Transverse colon (tissue), 4 donors: ENCODE measurements at regions not wholly inside any gene's neighbourhood (a gene's known extent, or its start where the extent isn't known, plus 50 kb on each side); places are given as distances from the start of the nearest gene placed in this dataset.

ENCODE experiments used
- DNase-seq: peaks from one replicate; pipeline ENCODE4 v3.0.0-alpha.2; 2019
- H3K27ac ChIP-seq, 4 donors: fragments of 200-600 bp; sonication (generic); 2 replicates each; pipeline ENCODE4 v1.5.1; 2016 to 2018; ENCODE audit warnings: inconsistent platforms in 4 of 4
- H3K27me3 ChIP-seq: fragments of 200-600 bp; sonication (generic); 2 replicates; pipeline ENCODE4 v1.5.1; 2017; ENCODE audit warnings: inconsistent platforms
- H3K36me3 ChIP-seq, 4 donors: fragments of 200-600 bp; sonication (generic); 2 replicates each; pipeline ENCODE4 v1.5.1; 2017 to 2019; ENCODE audit warnings: inconsistent platforms in 4 of 4
- H3K4me1 ChIP-seq, 4 donors: fragments of 200-600 bp; sonication (generic); 2 replicates each; pipeline ENCODE4 v1.5.1; 2017 to 2020; ENCODE audit warnings: inconsistent platforms in 4 of 4
- H3K4me3 ChIP-seq, 4 donors: fragments of 200-600 bp; sonication (generic); 1 replicate in 1 of 4; 2 replicates in 3 of 4; pipeline versions ENCODE4 v1.5.1 to v1.6.1; 2017 to 2019; ENCODE audit warnings: inconsistent platforms in 4 of 4
- H3K9me3 ChIP-seq, 2 donors: fragments of 200-600 bp; sonication (generic); 2 replicates each; pipeline ENCODE4 v1.5.1; 2017 to 2019; ENCODE audit warnings: inconsistent platforms in 2 of 2
- CTCF ChIP-seq, 5 experiments: fragments of 200-600 bp in 3 of 5; fragments of 450-650 bp in 2 of 5; sonication (generic) in 3 of 5; IDR thresholded peaks; 1 replicate in 2 of 5; 2 replicates in 3 of 5; pipeline ENCODE4 v1.5.1; 2016 to 2017; ENCODE audit warnings: antibody characterized with exemption in 5 of 5, inconsistent platforms in 3 of 5, mild to moderate bottlenecking in 2 of 5, moderate library complexity in 1 of 5
- EP300 ChIP-seq: sonication (generic); formaldehyde crosslinking; IDR thresholded peaks from one replicate; pipeline ENCODE4 v1.6.1; 2017; ENCODE audit warnings: antibody characterized with exemption, low read depth
- POLR2A ChIP-seq: fragments of 450-650 bp; IDR thresholded peaks from one replicate; pipeline ENCODE4 v1.6.1; 2016; ENCODE audit warnings: antibody characterized with exemption, mild to moderate bottlenecking, moderate library complexity
- POLR2AphosphoS5 ChIP-seq, 3 donors: sonication (generic); formaldehyde crosslinking; IDR thresholded peaks; one replicate each; pipeline ENCODE4 v1.6.1; 2016; ENCODE audit warnings: antibody characterized with exemption in 3 of 3
- WGBS, 2 donors: methylation state at CpG; one replicate each; pipeline ENCODE4 v1.1.5; 2018; ENCODE audit warnings: low coverage in 1 of 2; 5-methylcytosine and 5-hydroxymethylcytosine counted together
- in situ Hi-C, 4 donors: fragments of 200-750 bp; cut with MboI; loops; one replicate each; pipeline versions ENCODE4 v1.15.0 to v1.15.1; 2017; ENCODE audit warnings: low sequenced_read_pairs in 3 of 4, low pct_ligation_motif_present in 1 of 4, low pct_unique_long_range_greater_than_20kb in 1 of 4
- intact Hi-C: fragments of 100-400 bp; cut with DNase I; formaldehyde crosslinking; loops from one replicate; pipeline ENCODE4 v1.15.1; 2023; ENCODE audit warnings: low total_unique reads

GRCh38 chr12:18823461-18823860 is 85.5 kb downstream of the CAPZA3 start:
- in situ Hi-C loops: no loop called here
- 86 to 89% methylated on average over 1 of the region's 1 CpG for WGBS, 2 donors
- Histone ChIP-seq H3K36me3 (no peaks in the 10 kb centered on the region), H3K9me3 (no peaks in the 10 kb centered on the region), H3K27ac (no peak overlapping the region), H3K27me3 (no peaks in the 10 kb centered on the region), H3K4me3 (no peak overlapping the region), H3K4me1 (peaks cover 0 to 5% (median 0%) of the 10 kb centered on the region in 4 donors)
- intact Hi-C loops: no loop called here
- DNase-seq: no peak
- no peak for TF ChIP-seq CTCF (IDR thresholded peaks at IDR 0.05)
- TF ChIP-seq POLR2A: no peak
- no peak for TF ChIP-seq POLR2AphosphoS5 (IDR thresholded peaks at IDR 0.05)
- TF ChIP-seq EP300: no peak

GRCh38 chr12:18824287-18824686 is 86.4 kb downstream of the CAPZA3 start:
- Histone ChIP-seq H3K36me3 (no peaks in the 10 kb centered on the region), H3K9me3 (peaks cover 0 to 4% of the 10 kb centered on the region in 2 donors), H3K27me3 (no peaks in the 10 kb centered on the region), H3K27ac (no peak overlapping the region), H3K4me1 (no peaks in the 10 kb centered on the region), H3K4me3 (no peak overlapping the region)
- WGBS, 2 donors: 72 to 76% methylated on average over 6 to 11 of the region's 11 CpGs
- intact Hi-C loops (no loop called here), in situ Hi-C loops (no loop called here)
- no peak for DNase-seq
- TF ChIP-seq POLR2A (no peak), POLR2AphosphoS5 (IDR thresholded peaks at IDR 0.05) (no peak), CTCF (IDR thresholded peaks at IDR 0.05) (no peak), EP300 (no peak)

- in situ Hi-C loops (no loop called here), intact Hi-C loops (no loop called here)
- 78 to 86% methylated on average over 1 to 2 of the region's 2 CpGs for WGBS, 2 donors
These were observed 87.2 kb downstream of the CAPZA3 start for GRCh38 chr12:18825138-18825537.

GRCh38 chr12:18827913-18828312 is 90.0 kb downstream of the CAPZA3 start:
- H3K4me1 ChIP-seq: no peaks in the 10 kb centered on the region
- H3K27ac ChIP-seq: no peak overlapping the region
- TF ChIP-seq EP300: no peak
- no peak for TF ChIP-seq CTCF (IDR thresholded peaks at IDR 0.05)
- H3K9me3 ChIP-seq: peaks cover 0 to 5% of the 10 kb centered on the region in 2 donors
- WGBS, 2 donors: 78 to 80% methylated on average over 2 of the region's 2 CpGs
- intact Hi-C loops (no loop called here), in situ Hi-C loops (no loop called here)
- no peaks in the 10 kb centered on the region for H3K36me3 ChIP-seq
- no peak for DNase-seq
- no peak overlapping the region for H3K4me3 ChIP-seq
- H3K27me3 ChIP-seq: no peaks in the 10 kb centered on the region

More at GRCh38 chr12:18825138-18825537, 87.2 kb downstream of the CAPZA3 start:
- no peaks in the 10 kb centered on the region for H3K36me3 ChIP-seq
- H3K4me1 ChIP-seq: no peaks in the 10 kb centered on the region
- peaks cover 0 to 5% of the 10 kb centered on the region in 2 donors for H3K9me3 ChIP-seq
- H3K27ac ChIP-seq: no peak overlapping the region
- no peak for DNase-seq
- H3K27me3 ChIP-seq: no peaks in the 10 kb centered on the region
- TF ChIP-seq EP300 (no peak), CTCF (IDR thresholded peaks at IDR 0.05) (no peak), POLR2AphosphoS5 (IDR thresholded peaks at IDR 0.05) (no peak), POLR2A (no peak)
- H3K4me3 ChIP-seq: no peak overlapping the region
